ENCODE measurements at regions not wholly inside any gene's neighbourhood (a gene's known extent, or its start where the extent isn't known, plus 50 kb on each side); places are given as distances from the start of the nearest gene placed in this dataset.

- DNase-seq (ENCODE audit: low read depth in 1 of 2, low spot score in 2 of 2) = no peak
- no peaks in the 10 kb centered on the region for H3K4me1 ChIP-seq (replicated peaks)
- no peaks in the 10 kb centered on the region for H3K9me3 ChIP-seq (replicated peaks)
- no peak overlapping the region for H3K4me3 ChIP-seq
- no peak overlapping the region for H3K27ac ChIP-seq
- H3K36me3 ChIP-seq = no peaks in the 10 kb centered on the region
- no peaks in the 10 kb centered on the region for H3K27me3 ChIP-seq (replicated peaks)
Measured at GRCh38 chr13:71067165-71067815, 799.7 kb downstream of the DACH1 start.

DNA sequence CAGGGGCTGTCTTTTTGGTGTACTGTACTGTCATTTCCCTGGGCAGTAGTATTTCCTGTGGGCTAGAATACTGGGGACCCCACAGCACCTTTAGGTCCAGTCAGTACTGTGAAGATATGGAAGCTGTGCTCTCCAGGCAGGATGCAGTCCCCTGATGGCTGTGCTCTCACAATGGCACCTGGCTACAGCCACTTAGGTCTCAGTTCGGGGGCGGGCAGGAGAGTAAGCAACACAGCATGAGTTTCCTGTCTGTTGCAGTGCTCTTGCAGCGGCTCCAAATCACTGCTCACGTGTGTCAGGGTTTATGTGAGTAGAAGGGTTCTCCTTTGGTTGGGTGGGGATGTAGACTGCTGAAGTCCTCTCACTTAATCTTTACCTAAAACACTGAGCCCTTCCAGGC lies 810.4 kb downstream of the DACH1 start:
- H3K4me1 ChIP-seq (replicated peaks) = no peaks in the 10 kb centered on the region
- no peak for DNase-seq (ENCODE audit: low read depth in 1 of 2, low spot score in 2 of 2)
- no peaks in the 10 kb centered on the region for H3K36me3 ChIP-seq
- H3K27me3 ChIP-seq (replicated peaks) = no peaks in the 10 kb centered on the region
- H3K9me3 ChIP-seq (replicated peaks) = no peaks in the 10 kb centered on the region
- H3K27ac ChIP-seq = no peak overlapping the region
- no peak overlapping the region for H3K4me3 ChIP-seq

GRCh38 chr13:71055644-71056043 lies 811.4 kb downstream of the DACH1 start:
- H3K9me3 ChIP-seq (replicated peaks) = no peaks in the 10 kb centered on the region
- no peak for DNase-seq (ENCODE audit: low read depth in 1 of 2, low spot score in 2 of 2)
- H3K4me1 ChIP-seq (replicated peaks) = no peaks in the 10 kb centered on the region
- H3K27ac ChIP-seq = no peak overlapping the region
- no peaks in the 10 kb centered on the region for H3K27me3 ChIP-seq (replicated peaks)
- no peaks in the 10 kb centered on the region for H3K36me3 ChIP-seq
- no peak overlapping the region for H3K4me3 ChIP-seq

DNA sequence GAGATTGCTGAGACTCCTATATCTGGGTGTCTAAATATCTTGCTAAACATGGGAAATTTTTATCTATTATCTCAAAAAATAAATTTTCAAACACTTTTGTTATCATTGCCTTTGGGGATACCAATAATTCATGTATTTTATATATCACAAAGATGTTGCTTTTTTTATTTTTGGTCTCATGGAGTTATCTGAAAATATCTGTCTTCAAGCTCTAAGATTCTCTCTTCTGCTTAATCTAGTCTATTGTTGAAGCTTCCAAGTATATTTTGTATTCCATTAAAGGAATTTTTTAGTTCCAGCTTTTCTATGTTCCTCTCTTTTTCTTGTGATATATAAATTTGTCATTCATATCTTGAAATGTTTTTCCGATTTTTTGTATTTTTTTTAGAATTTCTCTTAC lies 812.0 kb downstream of the DACH1 start:
- no peak for DNase-seq (ENCODE audit: low read depth in 1 of 2, low spot score in 2 of 2)
- Histone ChIP-seq H3K27ac (no peak overlapping the region), H3K4me1 (replicated peaks) (no peaks in the 10 kb centered on the region), H3K27me3 (replicated peaks) (no peaks in the 10 kb centered on the region), H3K36me3 (no peaks in the 10 kb centered on the region), H3K4me3 (no peak overlapping the region), H3K9me3 (replicated peaks) (no peaks in the 10 kb centered on the region)

- Histone ChIP-seq H3K9me3 (replicated peaks) (no peaks in the 10 kb centered on the region), H3K4me1 (replicated peaks) (no peaks in the 10 kb centered on the region), H3K27ac (no peak overlapping the region), H3K36me3 (no peaks in the 10 kb centered on the region), H3K27me3 (replicated peaks) (no peaks in the 10 kb centered on the region), H3K4me3 (no peak overlapping the region)
- DNase-seq (ENCODE audit: low read depth in 1 of 2, low spot score in 2 of 2) = no peak
Measured at GRCh38 chr13:71054358-71054757, 812.6 kb downstream of the DACH1 start.

- Histone ChIP-seq H3K4me3 (no peak overlapping the region), H3K27ac (no peak overlapping the region), H3K9me3 (replicated peaks) (no peaks in the 10 kb centered on the region), H3K36me3 (no peaks in the 10 kb centered on the region), H3K4me1 (replicated peaks) (no peaks in the 10 kb centered on the region), H3K27me3 (replicated peaks) (no peaks in the 10 kb centered on the region)
- no peak for DNase-seq (ENCODE audit: low read depth in 1 of 2, low spot score in 2 of 2)
Measured at GRCh38 chr13:71051573-71051972, 815.4 kb downstream of the DACH1 start.

GRCh38 chr13:71046360-71047079 lies 820.5 kb downstream of the DACH1 start:
- no peaks in the 10 kb centered on the region for H3K9me3 ChIP-seq (replicated peaks)
- H3K27me3 ChIP-seq (replicated peaks) = no peaks in the 10 kb centered on the region
- H3K27ac ChIP-seq = no peak overlapping the region
- no peaks in the 10 kb centered on the region for H3K4me1 ChIP-seq (replicated peaks)
- H3K36me3 ChIP-seq = no peaks in the 10 kb centered on the region
- H3K4me3 ChIP-seq = no peak overlapping the region
- DNase-seq (ENCODE audit: low read depth in 1 of 2, low spot score in 2 of 2) = no peak

GRCh38 chr13:71045101-71045500 lies 821.9 kb downstream of the DACH1 start:
- DNase-seq (ENCODE audit: low read depth in 1 of 2, low spot score in 2 of 2) = no peak
- Histone ChIP-seq H3K4me1 (replicated peaks) (no peaks in the 10 kb centered on the region), H3K9me3 (replicated peaks) (no peaks in the 10 kb centered on the region), H3K4me3 (no peak overlapping the region), H3K27ac (no peak overlapping the region), H3K27me3 (replicated peaks) (no peaks in the 10 kb centered on the region), H3K36me3 (no peaks in the 10 kb centered on the region)

- no peaks in the 10 kb centered on the region for H3K4me1 ChIP-seq (replicated peaks)
- DNase-seq (ENCODE audit: low read depth in 1 of 2, low spot score in 2 of 2) = no peak
- H3K36me3 ChIP-seq = no peaks in the 10 kb centered on the region
- H3K9me3 ChIP-seq (replicated peaks) = no peaks in the 10 kb centered on the region
- H3K4me3 ChIP-seq = no peak overlapping the region
- no peak overlapping the region for H3K27ac ChIP-seq
- H3K27me3 ChIP-seq (replicated peaks) = no peaks in the 10 kb centered on the region
Measured at GRCh38 chr13:71039440-71039839, 827.6 kb downstream of the DACH1 start.

GRCh38 chr13:71034018-71034417 lies 833.0 kb downstream of the DACH1 start:
- H3K9me3 ChIP-seq (replicated peaks) = no peaks in the 10 kb centered on the region
- no peaks in the 10 kb centered on the region for H3K27me3 ChIP-seq (replicated peaks)

GRCh38 chr13:71033026-71033425 lies 834.0 kb downstream of the DACH1 start:
- Histone ChIP-seq H3K36me3 (no peaks in the 10 kb centered on the region), H3K27me3 (replicated peaks) (no peaks in the 10 kb centered on the region), H3K4me3 (no peak overlapping the region), H3K27ac (no peak overlapping the region), H3K4me1 (replicated peaks) (no peaks in the 10 kb centered on the region), H3K9me3 (replicated peaks) (no peaks in the 10 kb centered on the region)
- no peak for DNase-seq (ENCODE audit: low read depth in 1 of 2, low spot score in 2 of 2)

More at GRCh38 chr13:71034018-71034417, 833.0 kb downstream of the DACH1 start:
- Histone ChIP-seq H3K4me3 (no peak overlapping the region), H3K27ac (no peak overlapping the region), H3K36me3 (no peaks in the 10 kb centered on the region), H3K4me1 (replicated peaks) (no peaks in the 10 kb centered on the region)
- DNase-seq (ENCODE audit: low read depth in 1 of 2, low spot score in 2 of 2) = no peak

DNA sequence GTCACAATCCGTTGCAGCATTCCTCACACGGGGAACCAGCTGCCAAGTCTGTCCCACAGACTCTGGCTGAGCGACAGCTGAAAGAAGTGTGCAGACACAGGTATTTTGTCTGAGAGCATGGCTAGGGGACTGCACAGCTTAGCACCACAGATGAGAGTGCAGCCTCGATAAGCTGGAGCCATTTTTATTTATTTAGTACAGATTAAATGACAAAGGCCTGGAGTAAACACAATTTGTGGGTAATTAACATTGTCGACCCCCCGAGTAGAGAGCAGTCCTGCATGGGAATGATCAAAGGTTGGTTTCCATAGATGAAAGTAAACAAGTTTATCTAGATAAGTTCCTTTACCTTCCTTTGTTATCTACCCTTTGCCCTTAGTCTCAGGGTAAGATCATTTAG lies 836.2 kb downstream of the DACH1 start:
- no peaks in the 10 kb centered on the region for H3K9me3 ChIP-seq (replicated peaks)
- no peak overlapping the region for H3K27ac ChIP-seq
- DNase-seq (ENCODE audit: low read depth in 1 of 2, low spot score in 2 of 2) = no peak
- no peak overlapping the region for H3K4me3 ChIP-seq
- no peaks in the 10 kb centered on the region for H3K36me3 ChIP-seq
- no peaks in the 10 kb centered on the region for H3K4me1 ChIP-seq (replicated peaks)
- H3K27me3 ChIP-seq (replicated peaks) = no peaks in the 10 kb centered on the region

DNA sequence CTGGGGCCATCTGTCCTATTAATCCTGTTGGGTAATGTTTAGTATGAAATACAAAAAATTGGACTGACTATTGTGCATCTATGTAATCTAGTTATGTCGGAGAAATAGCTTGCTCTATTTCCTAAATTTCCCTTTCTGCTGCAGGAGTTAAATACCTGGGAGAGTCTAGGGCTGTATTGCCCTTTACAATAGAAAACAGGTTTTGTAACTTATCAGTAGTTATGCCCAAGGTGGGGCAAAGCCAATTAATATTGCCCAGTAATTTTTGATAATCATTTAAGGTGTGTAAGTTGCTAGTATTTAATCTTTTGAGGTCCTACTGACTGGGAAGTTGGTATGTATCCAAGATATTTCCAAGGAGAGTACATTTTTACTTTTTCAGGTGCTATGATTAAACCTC lies 838.1 kb downstream of the DACH1 start:
- no peak overlapping the region for H3K4me3 ChIP-seq
- H3K27me3 ChIP-seq (replicated peaks) = no peaks in the 10 kb centered on the region
- H3K4me1 ChIP-seq (replicated peaks) = no peaks in the 10 kb centered on the region
- H3K9me3 ChIP-seq (replicated peaks) = no peaks in the 10 kb centered on the region
- no peak for DNase-seq (ENCODE audit: low read depth in 1 of 2, low spot score in 2 of 2)
- H3K27ac ChIP-seq = no peak overlapping the region
- H3K36me3 ChIP-seq = no peaks in the 10 kb centered on the region

DNA sequence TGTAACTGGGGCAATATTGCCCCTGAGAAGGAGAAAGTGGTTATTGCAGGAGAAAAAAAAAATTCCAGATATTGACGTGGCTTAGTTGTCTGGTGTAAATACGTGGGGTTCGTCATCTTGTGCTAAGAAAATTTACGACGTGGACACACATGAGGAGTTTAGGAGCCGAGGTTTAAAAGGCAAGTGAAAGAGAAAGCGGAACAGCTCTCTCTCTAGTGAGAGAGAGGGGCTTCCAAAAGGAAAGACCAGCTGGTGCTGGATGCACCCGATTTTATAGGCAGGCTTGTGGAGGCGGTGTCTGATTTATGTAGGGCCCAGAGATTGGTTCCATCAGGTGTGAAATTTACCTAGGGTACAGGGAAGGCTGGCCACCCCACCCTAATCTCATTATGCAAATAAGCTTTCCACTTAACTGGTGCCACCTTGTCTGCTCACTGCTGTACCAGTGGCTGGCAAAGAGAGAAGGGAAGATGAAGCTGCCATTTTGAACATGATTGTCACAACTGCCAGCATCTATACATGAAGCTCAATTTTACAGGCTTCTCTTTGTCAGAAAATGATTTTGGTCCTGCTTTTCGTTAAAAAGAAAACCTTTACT lies 845.1 kb downstream of the DACH1 start:
- H3K4me1 ChIP-seq (replicated peaks) = no peaks in the 10 kb centered on the region
- no peak for DNase-seq (ENCODE audit: low read depth in 1 of 2, low spot score in 2 of 2)
- H3K27ac ChIP-seq = no peak overlapping the region
- no peaks in the 10 kb centered on the region for H3K27me3 ChIP-seq (replicated peaks)
- H3K36me3 ChIP-seq = no peaks in the 10 kb centered on the region
- no peak overlapping the region for H3K4me3 ChIP-seq
- no peaks in the 10 kb centered on the region for H3K9me3 ChIP-seq (replicated peaks)
